NCI-H1436 treated with DMSO at 0.1 percent for 48 hours (cell line): ENCODE measurements at regions not wholly inside any gene's neighbourhood (a gene's known extent, or its start where the extent isn't known, plus 50 kb on each side); places are given as distances from the start of the nearest gene placed in this dataset.

Experiments
- DNase-seq: peaks from one replicate; lab custom pipeline; 2025; lab: John Stamatoyannopoulos, UW

- DNase-seq = no peak
Observed at GRCh38 chr5:135248801-135249231, 150.2 kb downstream of the MACROH2A1 start.

- no peak for DNase-seq
Observed at GRCh38 chr5:135246923-135247795, 151.9 kb downstream of the MACROH2A1 start.

GRCh38 chr5:135246605-135246922 lies 152.5 kb downstream of the MACROH2A1 start:
- no peak for DNase-seq

- DNase-seq = no peak
Observed at GRCh38 chr5:135245521-135246499, 153.2 kb downstream of the MACROH2A1 start.

- DNase-seq = no peak
Observed at GRCh38 chr5:135244620-135245021, 154.4 kb downstream of the MACROH2A1 start.

GRCh38 chr5:135243556-135244285 lies 155.3 kb downstream of the MACROH2A1 start:
- no peak for DNase-seq

- no peak for DNase-seq
Observed at GRCh38 chr5:135242866-135243555, 156.0 kb downstream of the MACROH2A1 start.

GRCh38 chr5:135242021-135242865 lies 156.8 kb downstream of the MACROH2A1 start:
- DNase-seq = no peak

GRCh38 chr5:135241536-135241935 lies 157.5 kb downstream of the MACROH2A1 start:
- DNase-seq = no peak

- no peak for DNase-seq
Observed at GRCh38 chr5:135240781-135241360, 158.2 kb downstream of the MACROH2A1 start.

GRCh38 chr5:135240283-135240633 lies 158.8 kb downstream of the MACROH2A1 start:
- DNase-seq = no peak

- no peak for DNase-seq
Observed at GRCh38 chr5:135239453-135240282, 159.4 kb downstream of the MACROH2A1 start.

- DNase-seq = no peak
Observed at GRCh38 chr5:135238622-135239452, 160.2 kb downstream of the MACROH2A1 start.

GRCh38 chr5:135237748-135238103 lies 161.3 kb downstream of the MACROH2A1 start:
- DNase-seq = no peak

GRCh38 chr5:135236908-135237747 lies 161.9 kb downstream of the MACROH2A1 start:
- no peak for DNase-seq

GRCh38 chr5:135236228-135236907 lies 162.7 kb downstream of the MACROH2A1 start:
- DNase-seq = no peak
